GM12892 (cell line): ENCODE measurements at regions not wholly inside any gene's neighbourhood (a gene's known extent, or its start where the extent isn't known, plus 50 kb on each side); places are given as distances from the start of the nearest gene placed in this dataset.

Experiments
- POLR2A ChIP-seq: IDR thresholded peaks from 2 replicates; pipeline ENCODE4 v1.6.1; 2011; ENCODE audit warnings: low read depth, low read length, control low read depth
- POLR2AphosphoS5 ChIP-seq: IDR thresholded peaks from 2 replicates; pipeline ENCODE4 v1.6.1; 2011; ENCODE audit warnings: low read depth, low read length, control low read depth
- TAF1 ChIP-seq: IDR thresholded peaks from 2 replicates; pipeline ENCODE4 v1.6.1; 2011; ENCODE audit warnings: low read depth, mild to moderate bottlenecking, control low read depth, low read length, borderline replicate concordance

GRCh38 chr5:171713152-171713551 is 72.5 kb upstream of the SMIM23 start:
- TF ChIP-seq POLR2AphosphoS5 (no peak), POLR2A (no peak), TAF1 (no peak)
